ENCODE measurements at regions not wholly inside any gene's neighbourhood (a gene's known extent, or its start where the extent isn't known, plus 50 kb on each side); places are given as distances from the start of the nearest gene placed in this dataset.

DNA sequence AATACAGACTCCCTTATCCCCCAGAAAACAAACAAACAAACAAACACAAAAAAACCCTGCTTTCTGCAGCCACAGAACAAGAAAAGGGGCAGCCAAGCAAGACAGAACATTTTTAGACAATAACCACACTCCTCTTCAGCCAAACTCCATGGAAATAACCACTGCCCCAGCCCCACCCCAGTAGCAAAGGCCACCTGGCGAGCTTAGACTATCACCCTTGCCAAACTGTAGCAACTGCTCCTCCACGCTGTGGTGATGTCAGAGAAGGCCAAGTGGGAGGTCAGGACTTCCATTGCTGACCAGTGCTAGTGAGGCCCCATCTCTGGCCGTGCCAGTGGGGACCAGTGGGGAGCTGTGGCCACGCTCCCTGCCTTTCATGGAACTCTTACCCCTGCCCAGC is 60.3 kb upstream of the CHRNA7 start:
- no peak overlapping the region for H3K4me3 ChIP-seq (ENCODE audit: low read depth, low read length)
- POLR2A ChIA-PET = no interaction called here

DNA sequence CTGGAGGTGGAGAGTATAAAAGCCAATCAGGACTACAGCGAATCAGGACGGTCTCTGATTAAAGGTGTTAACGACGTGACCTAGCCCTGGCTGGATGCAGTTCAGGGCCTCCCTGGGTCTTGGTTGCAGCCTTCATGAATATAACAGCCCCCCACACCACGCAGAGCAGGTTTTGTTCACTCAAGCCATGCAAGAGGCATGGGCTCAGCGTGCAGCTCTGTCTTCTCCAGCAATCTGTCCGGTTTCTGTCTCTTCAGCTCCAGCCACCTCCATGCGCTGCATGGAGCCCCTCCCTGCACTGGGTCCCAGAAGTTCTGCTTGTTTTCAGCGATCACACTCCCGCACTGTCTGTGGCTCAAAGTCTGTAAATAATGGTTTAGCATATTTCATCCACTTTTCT is 57.1 kb upstream of the CHRNA7 start:
- CTCF ChIA-PET = interaction anchor here (1.1 kb wide), 1 partner anchor 534 kb away, joined by 3 read pairs; no protein-coding TSS in a partner anchor
- H3K4me3 ChIP-seq (ENCODE audit: low read depth, low read length) = no peak overlapping the region
- POLR2A ChIA-PET = no interaction called here

More for the DNA sequence above, 60.3 kb upstream of the CHRNA7 start:
- TF ChIP-seq ZNF214 (tag by site-specific recombination; IDR thresholded peaks at IDR 0.05; ENCODE audit: borderline replicate concordance) = no peak
- no peak for TF ChIP-seq ZBTB48 (tag by site-specific recombination; IDR thresholded peaks at IDR 0.05)
- no peak for TF ChIP-seq ZNF248 (tag by site-specific recombination; IDR thresholded peaks at IDR 0.05)
- CTCF ChIA-PET = interaction anchor here (1.3 kb wide), 1 partner anchor 8 kb away, joined by 6 read pairs; no protein-coding TSS in a partner anchor
- Histone ChIP-seq H3K27ac (ENCODE audit: extremely low read depth, low read depth, low read length) (no peak overlapping the region), H3K4me1 (ENCODE audit: control insufficient read depth, insufficient read depth, low read length) (no peaks in the 10 kb centered on the region), H3K9me3 (ENCODE audit: control insufficient read depth, insufficient read depth, low read depth, low read length) (no peaks in the 10 kb centered on the region), H3K36me3 (ENCODE audit: control insufficient read depth in 2 of 2, insufficient read depth in 1 of 2, low read length in 2 of 2) (no peaks in the 10 kb centered on the region)

More for the DNA sequence above, 57.1 kb upstream of the CHRNA7 start:
- no peaks in the 10 kb centered on the region for H3K36me3 ChIP-seq (ENCODE audit: control insufficient read depth in 2 of 2, insufficient read depth in 1 of 2, low read length in 2 of 2)
- no peaks in the 10 kb centered on the region for H3K9me3 ChIP-seq (ENCODE audit: control insufficient read depth, insufficient read depth, low read depth, low read length)
- H3K4me1 ChIP-seq (ENCODE audit: control insufficient read depth, insufficient read depth, low read length) = no peaks in the 10 kb centered on the region
- no peak overlapping the region for H3K27ac ChIP-seq (ENCODE audit: extremely low read depth, low read depth, low read length)
- no peak for TF ChIP-seq GLIS2 (tag by site-specific recombination; IDR thresholded peaks at IDR 0.05)
- TF ChIP-seq, protein P1, sequence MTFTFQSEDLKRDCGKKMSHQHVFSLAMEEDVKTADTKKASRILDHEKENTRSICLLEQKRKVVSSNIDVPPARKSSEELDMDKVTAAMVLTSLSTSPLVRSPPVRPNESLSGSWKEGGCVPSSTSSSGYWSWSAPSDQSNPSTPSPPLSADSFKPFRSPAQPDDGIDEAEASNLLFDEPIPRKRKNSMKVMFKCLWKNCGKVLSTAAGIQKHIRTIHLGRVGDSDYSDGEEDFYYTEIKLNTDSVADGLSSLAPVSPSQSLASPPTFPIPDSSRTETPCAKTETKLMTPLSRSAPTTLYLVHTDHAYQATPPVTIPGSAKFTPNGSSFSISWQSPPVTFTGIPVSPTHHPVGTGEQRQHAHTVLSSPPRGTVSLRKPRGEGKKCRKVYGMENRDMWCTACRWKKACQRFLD (tag by site-specific recombination; IDR thresholded peaks at IDR 0.05) = no peak
- no peak for TF ChIP-seq RBAK (tag by site-specific recombination; IDR thresholded peaks at IDR 0.05)
- TF ChIP-seq, protein P2, sequence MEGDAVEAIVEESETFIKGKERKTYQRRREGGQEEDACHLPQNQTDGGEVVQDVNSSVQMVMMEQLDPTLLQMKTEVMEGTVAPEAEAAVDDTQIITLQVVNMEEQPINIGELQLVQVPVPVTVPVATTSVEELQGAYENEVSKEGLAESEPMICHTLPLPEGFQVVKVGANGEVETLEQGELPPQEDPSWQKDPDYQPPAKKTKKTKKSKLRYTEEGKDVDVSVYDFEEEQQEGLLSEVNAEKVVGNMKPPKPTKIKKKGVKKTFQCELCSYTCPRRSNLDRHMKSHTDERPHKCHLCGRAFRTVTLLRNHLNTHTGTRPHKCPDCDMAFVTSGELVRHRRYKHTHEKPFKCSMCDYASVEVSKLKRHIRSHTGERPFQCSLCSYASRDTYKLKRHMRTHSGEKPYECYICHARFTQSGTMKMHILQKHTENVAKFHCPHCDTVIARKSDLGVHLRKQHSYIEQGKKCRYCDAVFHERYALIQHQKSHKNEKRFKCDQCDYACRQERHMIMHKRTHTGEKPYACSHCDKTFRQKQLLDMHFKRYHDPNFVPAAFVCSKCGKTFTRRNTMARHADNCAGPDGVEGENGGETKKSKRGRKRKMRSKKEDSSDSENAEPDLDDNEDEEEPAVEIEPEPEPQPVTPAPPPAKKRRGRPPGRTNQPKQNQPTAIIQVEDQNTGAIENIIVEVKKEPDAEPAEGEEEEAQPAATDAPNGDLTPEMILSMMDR (tag by site-specific recombination; IDR thresholded peaks at IDR 0.05) = no peak
- TF ChIP-seq ZNF350 (tag by site-specific recombination; IDR thresholded peaks at IDR 0.05) = no peak
- TF ChIP-seq ZNF24 (tag by site-specific recombination; IDR thresholded peaks at IDR 0.05) = no peak
- no peak for TF ChIP-seq ZNF184 (tag by site-specific recombination; IDR thresholded peaks at IDR 0.05)
- TF ChIP-seq KLF8 (tag by site-specific recombination; IDR thresholded peaks at IDR 0.05) = no peak
- TF ChIP-seq, protein P3, sequence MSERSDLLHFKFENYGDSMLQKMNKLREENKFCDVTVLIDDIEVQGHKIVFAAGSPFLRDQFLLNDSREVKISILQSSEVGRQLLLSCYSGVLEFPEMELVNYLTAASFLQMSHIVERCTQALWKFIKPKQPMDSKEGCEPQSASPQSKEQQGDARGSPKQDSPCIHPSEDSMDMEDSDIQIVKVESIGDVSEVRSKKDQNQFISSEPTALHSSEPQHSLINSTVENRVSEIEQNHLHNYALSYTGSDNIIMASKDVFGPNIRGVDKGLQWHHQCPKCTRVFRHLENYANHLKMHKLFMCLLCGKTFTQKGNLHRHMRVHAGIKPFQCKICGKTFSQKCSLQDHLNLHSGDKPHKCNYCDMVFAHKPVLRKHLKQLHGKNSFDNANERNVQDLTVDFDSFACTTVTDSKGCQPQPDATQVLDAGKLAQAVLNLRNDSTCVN (tag by site-specific recombination; optimal IDR thresholded peaks at IDR 0.05) = no peak
- no peak for TF ChIP-seq KLF7 (tag by site-specific recombination; IDR thresholded peaks at IDR 0.05; ENCODE audit: borderline replicate concordance)
- TF ChIP-seq ZNF777 (tag by site-specific recombination; IDR thresholded peaks at IDR 0.05; ENCODE audit: borderline replicate concordance) = no peak
- TF ChIP-seq ZNF394 (tag by site-specific recombination; IDR thresholded peaks at IDR 0.05; ENCODE audit: borderline replicate concordance) = no peak
- TF ChIP-seq, protein P4, sequence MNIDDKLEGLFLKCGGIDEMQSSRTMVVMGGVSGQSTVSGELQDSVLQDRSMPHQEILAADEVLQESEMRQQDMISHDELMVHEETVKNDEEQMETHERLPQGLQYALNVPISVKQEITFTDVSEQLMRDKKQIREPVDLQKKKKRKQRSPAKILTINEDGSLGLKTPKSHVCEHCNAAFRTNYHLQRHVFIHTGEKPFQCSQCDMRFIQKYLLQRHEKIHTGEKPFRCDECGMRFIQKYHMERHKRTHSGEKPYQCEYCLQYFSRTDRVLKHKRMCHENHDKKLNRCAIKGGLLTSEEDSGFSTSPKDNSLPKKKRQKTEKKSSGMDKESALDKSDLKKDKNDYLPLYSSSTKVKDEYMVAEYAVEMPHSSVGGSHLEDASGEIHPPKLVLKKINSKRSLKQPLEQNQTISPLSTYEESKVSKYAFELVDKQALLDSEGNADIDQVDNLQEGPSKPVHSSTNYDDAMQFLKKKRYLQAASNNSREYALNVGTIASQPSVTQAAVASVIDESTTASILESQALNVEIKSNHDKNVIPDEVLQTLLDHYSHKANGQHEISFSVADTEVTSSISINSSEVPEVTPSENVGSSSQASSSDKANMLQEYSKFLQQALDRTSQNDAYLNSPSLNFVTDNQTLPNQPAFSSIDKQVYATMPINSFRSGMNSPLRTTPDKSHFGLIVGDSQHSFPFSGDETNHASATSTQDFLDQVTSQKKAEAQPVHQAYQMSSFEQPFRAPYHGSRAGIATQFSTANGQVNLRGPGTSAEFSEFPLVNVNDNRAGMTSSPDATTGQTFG (tag by site-specific recombination; IDR thresholded peaks at IDR 0.05; ENCODE audit: borderline replicate concordance) = no peak
- TF ChIP-seq ZNF701 (tag by site-specific recombination; IDR thresholded peaks at IDR 0.05) = no peak
- TF ChIP-seq ZNF654 (tag by site-specific recombination; IDR thresholded peaks at IDR 0.05; ENCODE audit: low read depth) = no peak
- TF ChIP-seq, protein P5, sequence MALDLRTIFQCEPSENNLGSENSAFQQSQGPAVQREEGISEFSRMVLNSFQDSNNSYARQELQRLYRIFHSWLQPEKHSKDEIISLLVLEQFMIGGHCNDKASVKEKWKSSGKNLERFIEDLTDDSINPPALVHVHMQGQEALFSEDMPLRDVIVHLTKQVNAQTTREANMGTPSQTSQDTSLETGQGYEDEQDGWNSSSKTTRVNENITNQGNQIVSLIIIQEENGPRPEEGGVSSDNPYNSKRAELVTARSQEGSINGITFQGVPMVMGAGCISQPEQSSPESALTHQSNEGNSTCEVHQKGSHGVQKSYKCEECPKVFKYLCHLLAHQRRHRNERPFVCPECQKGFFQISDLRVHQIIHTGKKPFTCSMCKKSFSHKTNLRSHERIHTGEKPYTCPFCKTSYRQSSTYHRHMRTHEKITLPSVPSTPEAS (tag by site-specific recombination; IDR thresholded peaks at IDR 0.05) = no peak
- no peak for TF ChIP-seq ZFP41 (tag by site-specific recombination; IDR thresholded peaks at IDR 0.05; ENCODE audit: borderline replicate concordance)
- no peak for TF ChIP-seq ZEB2 (tag by site-specific recombination; IDR thresholded peaks at IDR 0.05)
- TF ChIP-seq HOXD13 (CRISPR knock-in tag; IDR thresholded peaks at IDR 0.05; ENCODE audit: borderline replicate concordance) = no peak
- TF ChIP-seq, protein P6, sequence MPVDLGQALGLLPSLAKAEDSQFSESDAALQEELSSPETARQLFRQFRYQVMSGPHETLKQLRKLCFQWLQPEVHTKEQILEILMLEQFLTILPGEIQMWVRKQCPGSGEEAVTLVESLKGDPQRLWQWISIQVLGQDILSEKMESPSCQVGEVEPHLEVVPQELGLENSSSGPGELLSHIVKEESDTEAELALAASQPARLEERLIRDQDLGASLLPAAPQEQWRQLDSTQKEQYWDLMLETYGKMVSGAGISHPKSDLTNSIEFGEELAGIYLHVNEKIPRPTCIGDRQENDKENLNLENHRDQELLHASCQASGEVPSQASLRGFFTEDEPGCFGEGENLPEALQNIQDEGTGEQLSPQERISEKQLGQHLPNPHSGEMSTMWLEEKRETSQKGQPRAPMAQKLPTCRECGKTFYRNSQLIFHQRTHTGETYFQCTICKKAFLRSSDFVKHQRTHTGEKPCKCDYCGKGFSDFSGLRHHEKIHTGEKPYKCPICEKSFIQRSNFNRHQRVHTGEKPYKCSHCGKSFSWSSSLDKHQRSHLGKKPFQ (tag by site-specific recombination; IDR thresholded peaks at IDR 0.05) = no peak

Measured in HEK293 (cell line).